SU-DHL-6 (cell line): ENCODE measurements at regions not wholly inside any gene's neighbourhood (a gene's known extent, or its start where the extent isn't known, plus 50 kb on each side); places are given as distances from the start of the nearest gene placed in this dataset.

Experiments used
- EZH2phosphoT487 ChIP-seq: fragments of 200-600 bp; sonication (generic), shearing (Covaris generic); conservative IDR thresholded peaks from 2 replicates; pipeline ENCODE4 v1.6.1; 2018; ENCODE audit warnings: mild to moderate bottlenecking, antibody characterized with exemption, low read length, moderate library complexity, mixed read lengths
- TF ChIP-seq, protein P1 (sequence below): fragments of 200-600 bp; sonication (generic); IDR thresholded peaks from one replicate; pipeline ENCODE4 v1.5.1; 2017; ENCODE audit warnings: antibody characterized with exemption, mild to moderate bottlenecking, low read length, moderate library complexity; ENCODE audit not compliant: insufficient read depth, poor library complexity, severe bottlenecking

DNA sequence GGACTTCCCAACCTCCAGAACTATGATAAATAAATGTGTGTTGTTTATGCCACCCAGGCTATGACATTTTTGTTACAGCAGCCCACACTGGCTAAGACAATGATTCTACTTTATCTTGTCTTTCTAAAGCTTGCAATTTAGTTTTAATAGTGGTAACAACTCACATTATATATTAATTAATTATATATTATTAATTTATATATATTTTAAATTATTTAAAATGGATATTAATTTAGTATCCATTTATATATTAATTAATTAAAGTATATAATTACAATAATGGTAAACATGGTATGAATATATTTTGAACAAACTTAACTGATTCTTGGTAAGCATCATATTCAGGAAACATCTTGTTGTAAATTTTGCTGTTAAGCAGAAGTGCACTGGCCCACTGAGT lies 863.9 kb downstream of the MCTP2 start:
- TF ChIP-seq, protein P1, sequence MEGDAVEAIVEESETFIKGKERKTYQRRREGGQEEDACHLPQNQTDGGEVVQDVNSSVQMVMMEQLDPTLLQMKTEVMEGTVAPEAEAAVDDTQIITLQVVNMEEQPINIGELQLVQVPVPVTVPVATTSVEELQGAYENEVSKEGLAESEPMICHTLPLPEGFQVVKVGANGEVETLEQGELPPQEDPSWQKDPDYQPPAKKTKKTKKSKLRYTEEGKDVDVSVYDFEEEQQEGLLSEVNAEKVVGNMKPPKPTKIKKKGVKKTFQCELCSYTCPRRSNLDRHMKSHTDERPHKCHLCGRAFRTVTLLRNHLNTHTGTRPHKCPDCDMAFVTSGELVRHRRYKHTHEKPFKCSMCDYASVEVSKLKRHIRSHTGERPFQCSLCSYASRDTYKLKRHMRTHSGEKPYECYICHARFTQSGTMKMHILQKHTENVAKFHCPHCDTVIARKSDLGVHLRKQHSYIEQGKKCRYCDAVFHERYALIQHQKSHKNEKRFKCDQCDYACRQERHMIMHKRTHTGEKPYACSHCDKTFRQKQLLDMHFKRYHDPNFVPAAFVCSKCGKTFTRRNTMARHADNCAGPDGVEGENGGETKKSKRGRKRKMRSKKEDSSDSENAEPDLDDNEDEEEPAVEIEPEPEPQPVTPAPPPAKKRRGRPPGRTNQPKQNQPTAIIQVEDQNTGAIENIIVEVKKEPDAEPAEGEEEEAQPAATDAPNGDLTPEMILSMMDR, result no peak
- no peak for TF ChIP-seq EZH2phosphoT487
